A673 (cell line): ENCODE measurements at regions not wholly inside any gene's neighbourhood (a gene's known extent, or its start where the extent isn't known, plus 50 kb on each side); places are given as distances from the start of the nearest gene placed in this dataset.

Source experiments
- EZH2 ChIP-seq: fragments of 200-600 bp; sonication (generic); IDR thresholded peaks from 2 replicates; pipeline ENCODE4 v1.6.1; 2017; ENCODE audit warnings: borderline replicate concordance, low read depth, mild to moderate bottlenecking, mixed read lengths, antibody characterized with exemption, low read length; ENCODE audit not compliant: poor library complexity, severe bottlenecking
- TF ChIP-seq, protein P1 (sequence below): fragments of 300-800, 200-600 bp; sonication (generic); conservative IDR thresholded peaks from 2 replicates; pipeline ENCODE4 v1.5.1; 2017; ENCODE audit warnings: low read depth, mild to moderate bottlenecking, antibody characterized with exemption, low read length, moderate library complexity, mixed read lengths

GRCh38 chr3:127385540-127385870, 97.7 kb upstream of the PRR20G start:
- TF ChIP-seq, protein P1, sequence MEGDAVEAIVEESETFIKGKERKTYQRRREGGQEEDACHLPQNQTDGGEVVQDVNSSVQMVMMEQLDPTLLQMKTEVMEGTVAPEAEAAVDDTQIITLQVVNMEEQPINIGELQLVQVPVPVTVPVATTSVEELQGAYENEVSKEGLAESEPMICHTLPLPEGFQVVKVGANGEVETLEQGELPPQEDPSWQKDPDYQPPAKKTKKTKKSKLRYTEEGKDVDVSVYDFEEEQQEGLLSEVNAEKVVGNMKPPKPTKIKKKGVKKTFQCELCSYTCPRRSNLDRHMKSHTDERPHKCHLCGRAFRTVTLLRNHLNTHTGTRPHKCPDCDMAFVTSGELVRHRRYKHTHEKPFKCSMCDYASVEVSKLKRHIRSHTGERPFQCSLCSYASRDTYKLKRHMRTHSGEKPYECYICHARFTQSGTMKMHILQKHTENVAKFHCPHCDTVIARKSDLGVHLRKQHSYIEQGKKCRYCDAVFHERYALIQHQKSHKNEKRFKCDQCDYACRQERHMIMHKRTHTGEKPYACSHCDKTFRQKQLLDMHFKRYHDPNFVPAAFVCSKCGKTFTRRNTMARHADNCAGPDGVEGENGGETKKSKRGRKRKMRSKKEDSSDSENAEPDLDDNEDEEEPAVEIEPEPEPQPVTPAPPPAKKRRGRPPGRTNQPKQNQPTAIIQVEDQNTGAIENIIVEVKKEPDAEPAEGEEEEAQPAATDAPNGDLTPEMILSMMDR, result no peak
- no peak for TF ChIP-seq EZH2
